H9 (cell line): ENCODE measurements at regions not wholly inside any gene's neighbourhood (a gene's known extent, or its start where the extent isn't known, plus 50 kb on each side); places are given as distances from the start of the nearest gene placed in this dataset.

Experiments
- DNase-seq: peaks from one replicate; pipeline ENCODE4 v3.0.0-alpha.2; 2017
- H2AFZ ChIP-seq: one replicate; pipeline ENCODE4 v1.6.1; 2013; ENCODE audit warnings: mild to moderate bottlenecking, low read length, control low read depth, moderate library complexity
- H2AK5ac ChIP-seq: 2 replicates; pipeline ENCODE4 v1.6.1; 2013; ENCODE audit warnings: low read length, control low read depth, mixed read lengths; ENCODE audit not compliant: insufficient read length
- H2BK120ac ChIP-seq: one replicate; pipeline ENCODE4 v1.6.1; 2013; ENCODE audit warnings: low read depth, mild to moderate bottlenecking, low read length, control low read depth, inconsistent platforms; ENCODE audit not compliant: poor library complexity, severe bottlenecking
- H2BK12ac ChIP-seq: 2 replicates; pipeline ENCODE4 v1.6.1; 2013; ENCODE audit warnings: low read length, control low read depth, mixed read lengths, low read depth; ENCODE audit not compliant: insufficient read length
- H2BK15ac ChIP-seq: 2 replicates; pipeline ENCODE4 v1.6.1; 2013; ENCODE audit warnings: low read depth, low read length, control low read depth
- H2BK20ac ChIP-seq: one replicate; pipeline ENCODE4 v1.6.1; 2013; ENCODE audit warnings: low read depth, mild to moderate bottlenecking, low read length, control low read depth, inconsistent platforms; ENCODE audit not compliant: poor library complexity, severe bottlenecking
- H2BK5ac ChIP-seq: 2 replicates; pipeline ENCODE4 v1.6.1; 2013; ENCODE audit warnings: low read length, control low read depth, mixed read lengths; ENCODE audit not compliant: insufficient read length
- H3K14ac ChIP-seq: 2 replicates; pipeline ENCODE4 v1.6.1; 2013; ENCODE audit warnings: low read length, control low read depth; ENCODE audit not compliant: insufficient read depth
- H3K18ac ChIP-seq: 2 replicates; pipeline ENCODE4 v1.6.1; 2013; ENCODE audit warnings: low read depth, mild to moderate bottlenecking, mixed read lengths, low read length, control low read depth; ENCODE audit not compliant: insufficient read length
- H3K23ac ChIP-seq: 2 replicates; pipeline ENCODE4 v1.6.1; 2013; ENCODE audit warnings: low read length, control low read depth, mixed read lengths, low read depth; ENCODE audit not compliant: insufficient read length
- H3K23me2 ChIP-seq: 2 replicates; pipeline ENCODE4 v1.6.1; 2013; ENCODE audit warnings: low read depth, mild to moderate bottlenecking, mixed read lengths, low read length, control low read depth; ENCODE audit not compliant: insufficient read length, poor library complexity, severe bottlenecking
- H3K27ac ChIP-seq: 2 replicates; pipeline ENCODE4 v1.5.1; 2013; ENCODE audit warnings: low read length, control low read depth, mixed read lengths, low read depth; ENCODE audit not compliant: insufficient read length
- H3K27me3 ChIP-seq: 2 replicates; pipeline ENCODE4 v1.6.1; 2013; ENCODE audit warnings: low read length, control low read depth, inconsistent platforms; ENCODE audit not compliant: insufficient read depth
- H3K4ac ChIP-seq: 2 replicates; pipeline ENCODE4 v1.6.1; 2013; ENCODE audit warnings: low read depth, mild to moderate bottlenecking, control low read depth, inconsistent platforms, low read length, moderate library complexity
- H3K4me1 ChIP-seq: 2 replicates; pipeline ENCODE4 v1.6.1; 2013; ENCODE audit warnings: low read length, control low read depth, inconsistent platforms; ENCODE audit not compliant: insufficient read depth
- H3K4me2 ChIP-seq: 2 replicates; pipeline ENCODE4 v1.6.1; 2013; ENCODE audit warnings: low read length, control low read depth, mixed read lengths; ENCODE audit not compliant: insufficient read length, insufficient read depth
- H3K56ac ChIP-seq: 2 replicates; pipeline ENCODE4 v1.6.1; 2013; ENCODE audit warnings: low read depth, mild to moderate bottlenecking, mixed read lengths, low read length, control low read depth; ENCODE audit not compliant: insufficient read length
- H3K79me1 ChIP-seq: 2 replicates; pipeline ENCODE4 v1.6.1; 2013; ENCODE audit warnings: low read depth, mild to moderate bottlenecking, moderate library complexity, low read length, control low read depth, inconsistent platforms; ENCODE audit not compliant: insufficient read depth, poor library complexity, severe bottlenecking
- H3K79me2 ChIP-seq: 2 replicates; pipeline ENCODE4 v1.6.1; 2013; ENCODE audit warnings: low read length, control low read depth, inconsistent platforms; ENCODE audit not compliant: insufficient read depth
- H3K9ac ChIP-seq: 2 replicates; pipeline ENCODE4 v1.6.1; 2013; ENCODE audit warnings: low read length, control low read depth, mixed read lengths; ENCODE audit not compliant: insufficient read length; ENCODE audit errors: extremely low read depth
- H3K9me3 ChIP-seq: one replicate; pipeline ENCODE4 v1.6.1; 2013; ENCODE audit warnings: low read depth, low read length, inconsistent platforms; ENCODE audit not compliant: control insufficient read depth
- H3T11ph ChIP-seq: one replicate; pipeline ENCODE4 v1.6.1; 2013; ENCODE audit warnings: mild to moderate bottlenecking, low read length, control low read depth, inconsistent platforms
- H4K20me1 ChIP-seq: one replicate; pipeline ENCODE4 v1.6.1; 2013; ENCODE audit not compliant: control insufficient read depth, insufficient read length, insufficient read depth
- H4K5ac ChIP-seq: 2 replicates; pipeline ENCODE4 v1.6.1; 2013; ENCODE audit warnings: low read depth, mild to moderate bottlenecking, mixed read lengths, low read length, control low read depth; ENCODE audit not compliant: insufficient read length
- H4K8ac ChIP-seq: replicated peaks from 2 replicates; pipeline ENCODE4 v1.6.1; 2013; ENCODE audit warnings: low read length, control low read depth, mixed read lengths, low read depth; ENCODE audit not compliant: insufficient read length
- H4K91ac ChIP-seq: 2 replicates; pipeline ENCODE4 v1.6.1; 2013; ENCODE audit warnings: low read depth, mild to moderate bottlenecking, moderate library complexity, mixed read lengths, low read length, control low read depth; ENCODE audit not compliant: insufficient read length
- H3K27ac Mint-ChIP-seq, 3 experiments: 2 replicates in 2 of 3; 3 replicates in 1 of 3; pipeline ENCODE4 v1.8.0; 2020 to 2021; ENCODE audit warnings: mixed read lengths in 3 of 3, mild to moderate bottlenecking in 1 of 3, moderate library complexity in 1 of 3
- H3K27me3 Mint-ChIP-seq: 2 replicates; pipeline ENCODE4 v1.8.0; 2021; ENCODE audit warnings: low read depth, mild to moderate bottlenecking, moderate library complexity, mixed read lengths
- H3K36me3 Mint-ChIP-seq, 3 experiments: 2 replicates in 2 of 3; 3 replicates in 1 of 3; pipeline ENCODE4 v1.8.0; 2020 to 2021; ENCODE audit warnings: low read depth in 3 of 3, mixed read lengths in 3 of 3; ENCODE audit not compliant: insufficient read depth in 1 of 3
- H3K4me1 Mint-ChIP-seq, 2 experiments: 2 replicates each; pipeline ENCODE4 v1.8.0; 2020; ENCODE audit warnings: mixed read lengths in 2 of 2
- H3K4me3 Mint-ChIP-seq, 2 experiments: 2 replicates in 1 of 2; 3 replicates in 1 of 2; pipeline ENCODE4 v1.8.0; 2020 to 2021; ENCODE audit warnings: mild to moderate bottlenecking in 2 of 2, mixed read lengths in 2 of 2, moderate library complexity in 1 of 2
- H3K9me3 Mint-ChIP-seq, 2 experiments: 2 replicates in 1 of 2; 3 replicates in 1 of 2; pipeline ENCODE4 v1.8.0; 2020; ENCODE audit warnings: mild to moderate bottlenecking in 2 of 2, mixed read lengths in 2 of 2, moderate library complexity in 1 of 2
- WGBS: extraction: QIAGEN DNeasy Blood & Tissue Kit; methylation state at CpG from one replicate; pipeline ENCODE4 v1.1.7; 2013; ENCODE audit warnings: missing lambda C conversion rate, low lambda C conversion rate, mixed read lengths; ENCODE audit not compliant: insufficient read length; ENCODE audit errors: extremely low coverage; 5-methylcytosine and 5-hydroxymethylcytosine counted together
- TF ChIP-seq, protein P1 (sequence below): fragments of 200-600 bp; sonication (generic); conservative IDR thresholded peaks from 3 replicates; pipeline ENCODE4 v1.8.0; 2021; ENCODE audit warnings: antibody characterized with exemption, mild to moderate bottlenecking

- Histone ChIP-seq H3K18ac (no peak overlapping the region), H2BK20ac (no peak overlapping the region), H3K27me3 (no peaks in the 10 kb centered on the region), H4K91ac (no peak overlapping the region), H2BK5ac (no peak overlapping the region), H3K23ac (no peak overlapping the region), H3K4me1 (peaks cover 3% of the 10 kb centered on the region; the same call in 1 of the 2 replicates), H2BK12ac (no peak overlapping the region), H2BK15ac (no peak overlapping the region; the same call in 1 of the 2 replicates), H4K20me1 (no peaks in the 10 kb centered on the region), H2AFZ (no peak overlapping the region), H3K27ac (no peak overlapping the region), H3T11ph (no peak overlapping the region), H3K23me2 (no peaks in the 10 kb centered on the region), H2BK120ac (no peak overlapping the region), H4K5ac (no peak overlapping the region), H3K4ac (no peak overlapping the region), H3K56ac (no peak overlapping the region), H3K79me2 (no peaks in the 10 kb centered on the region), H3K14ac (no peak overlapping the region), H3K9me3 (no peaks in the 10 kb centered on the region), H4K8ac (no peak overlapping the region), H3K4me2 (no peak overlapping the region), H3K9ac (no peak overlapping the region), H3K79me1 (no peaks in the 10 kb centered on the region), H2AK5ac (no peak overlapping the region)
- no peak overlapping the region for H3K4me3 Mint-ChIP-seq
- no peaks in the 10 kb centered on the region for H3K36me3 Mint-ChIP-seq
- TF ChIP-seq, protein P1, sequence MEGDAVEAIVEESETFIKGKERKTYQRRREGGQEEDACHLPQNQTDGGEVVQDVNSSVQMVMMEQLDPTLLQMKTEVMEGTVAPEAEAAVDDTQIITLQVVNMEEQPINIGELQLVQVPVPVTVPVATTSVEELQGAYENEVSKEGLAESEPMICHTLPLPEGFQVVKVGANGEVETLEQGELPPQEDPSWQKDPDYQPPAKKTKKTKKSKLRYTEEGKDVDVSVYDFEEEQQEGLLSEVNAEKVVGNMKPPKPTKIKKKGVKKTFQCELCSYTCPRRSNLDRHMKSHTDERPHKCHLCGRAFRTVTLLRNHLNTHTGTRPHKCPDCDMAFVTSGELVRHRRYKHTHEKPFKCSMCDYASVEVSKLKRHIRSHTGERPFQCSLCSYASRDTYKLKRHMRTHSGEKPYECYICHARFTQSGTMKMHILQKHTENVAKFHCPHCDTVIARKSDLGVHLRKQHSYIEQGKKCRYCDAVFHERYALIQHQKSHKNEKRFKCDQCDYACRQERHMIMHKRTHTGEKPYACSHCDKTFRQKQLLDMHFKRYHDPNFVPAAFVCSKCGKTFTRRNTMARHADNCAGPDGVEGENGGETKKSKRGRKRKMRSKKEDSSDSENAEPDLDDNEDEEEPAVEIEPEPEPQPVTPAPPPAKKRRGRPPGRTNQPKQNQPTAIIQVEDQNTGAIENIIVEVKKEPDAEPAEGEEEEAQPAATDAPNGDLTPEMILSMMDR = no peak
- H3K27ac Mint-ChIP-seq = no peak overlapping the region
- no peaks in the 10 kb centered on the region for H3K9me3 Mint-ChIP-seq
- no CpG with 5 or more reads among the region's 33 CpGs for WGBS
- no peak for DNase-seq
- peaks cover 5 to 12% of the 10 kb centered on the region in 2 experiments for H3K4me1 Mint-ChIP-seq
- H3K27me3 Mint-ChIP-seq = no peaks in the 10 kb centered on the region
These were observed 66.2 kb upstream of the CTDP1 start for GRCh38 chr18:79613186-79613931.
